Esophagus (tissue), 2 donors: ENCODE measurements at regions not wholly inside any gene's neighbourhood (a gene's known extent, or its start where the extent isn't known, plus 50 kb on each side); places are given as distances from the start of the nearest gene placed in this dataset.
"Not testable (repeated sequence)": the region's sequence is repeated elsewhere in the genome, so short reads cannot be mapped to it uniquely, and the experiment has no call there.

Source experiments
- H3K27ac ChIP-seq, 2 donors: one replicate each; pipeline ENCODE4 v1.5.1; 2013; ENCODE audit warnings: low read depth in 2 of 2, mild to moderate bottlenecking in 2 of 2, inconsistent platforms in 1 of 2, low read length in 1 of 2, moderate library complexity in 1 of 2
- H3K27me3 ChIP-seq, 2 donors: one replicate each; pipeline ENCODE4 v1.6.1; 2013; ENCODE audit warnings: low read length in 2 of 2, control low read depth in 1 of 2, mild to moderate bottlenecking in 1 of 2; ENCODE audit not compliant: insufficient read depth in 2 of 2, control insufficient read depth in 1 of 2
- H3K36me3 ChIP-seq, 2 donors: one replicate each; pipeline ENCODE4 v1.6.1; 2013; ENCODE audit warnings: low read length in 1 of 2; ENCODE audit not compliant: control insufficient read depth in 2 of 2, insufficient read depth in 2 of 2
- H3K4me1 ChIP-seq, 2 donors: one replicate each; pipeline ENCODE4 v1.6.1; 2013; ENCODE audit warnings: low read length in 1 of 2; ENCODE audit not compliant: control insufficient read depth in 2 of 2, insufficient read depth in 2 of 2
- H3K4me3 ChIP-seq, 2 donors: one replicate each; pipeline ENCODE4 v1.5.1; 2013; ENCODE audit warnings: low read length in 2 of 2, mild to moderate bottlenecking in 2 of 2, low read depth in 1 of 2, moderate library complexity in 1 of 2
- H3K9me3 ChIP-seq, 2 donors: one replicate each; pipeline ENCODE4 v1.6.1; 2013; ENCODE audit warnings: mild to moderate bottlenecking in 2 of 2, low read depth in 1 of 2, low read length in 1 of 2, moderate library complexity in 1 of 2; ENCODE audit not compliant: control insufficient read depth in 2 of 2, insufficient read depth in 1 of 2
- WGBS, 2 donors: extraction: QIAGEN DNeasy Blood & Tissue Kit; methylation state at CpG; one replicate each; pipeline ENCODE4 v1.1.7; 2013; 5-methylcytosine and 5-hydroxymethylcytosine counted together
- donor health status: healthy with polysubstance abuse.
- donor health status: Bipolar disorder and iron deficiency.

DNA sequence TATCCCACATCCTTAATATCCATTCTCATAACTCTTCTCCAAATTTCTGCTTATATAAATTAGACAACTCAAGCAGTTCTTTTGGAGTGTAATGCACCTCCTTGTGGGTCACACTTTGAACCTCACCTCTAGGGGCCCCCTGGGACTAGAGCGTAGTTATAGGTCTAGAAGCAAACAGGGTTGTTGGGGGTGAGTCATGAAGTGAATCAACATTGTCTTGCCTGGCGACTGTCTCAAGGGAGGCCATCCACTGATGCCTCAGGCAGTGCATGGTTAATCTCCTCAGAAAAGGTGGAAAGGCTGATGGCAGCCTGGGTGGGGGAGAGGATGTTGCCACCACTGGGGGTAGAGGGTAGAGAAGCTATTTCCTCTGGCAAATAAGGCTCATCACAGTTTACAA lies 129.1 kb downstream of the TNFRSF21 start:
- Histone ChIP-seq H3K9me3 (no peaks in the 10 kb centered on the region), H3K4me1 (peaks cover 0 to 2% of the 10 kb centered on the region in 2 donors), H3K36me3 (no peaks in the 10 kb centered on the region), H3K4me3 (no peak overlapping the region), H3K27ac (no peak overlapping the region), H3K27me3 (no peaks in the 10 kb centered on the region)
- 41 to 64% methylated on average over 2 of the region's 2 CpGs for WGBS, 2 donors

DNA sequence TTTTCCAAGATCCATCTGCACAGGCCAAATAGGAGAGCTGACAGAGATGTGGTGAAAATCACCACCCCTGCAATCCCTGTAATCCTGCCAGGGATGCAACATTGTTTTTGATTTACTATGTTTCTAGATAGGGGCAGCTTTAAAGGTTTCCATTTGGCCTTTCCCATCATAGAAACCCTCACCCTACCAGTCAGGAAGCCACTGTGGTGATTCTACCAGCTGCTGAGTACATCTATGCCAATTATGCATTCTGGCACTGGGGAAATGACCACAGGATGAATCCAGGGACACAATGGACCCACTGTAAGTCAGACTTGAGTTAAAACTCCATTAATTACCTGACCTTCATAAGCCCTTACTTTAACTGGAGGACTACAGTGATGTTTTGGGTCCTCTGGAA lies 130.4 kb downstream of the TNFRSF21 start:
- no peak overlapping the region for H3K4me3 ChIP-seq
- peaks cover 0 to 2% of the 10 kb centered on the region in 2 donors for H3K4me1 ChIP-seq
- no peak overlapping the region for H3K27ac ChIP-seq
- no peaks in the 10 kb centered on the region for H3K27me3 ChIP-seq
- no peaks in the 10 kb centered on the region for H3K36me3 ChIP-seq
- H3K9me3 ChIP-seq, result no peaks in the 10 kb centered on the region

DNA sequence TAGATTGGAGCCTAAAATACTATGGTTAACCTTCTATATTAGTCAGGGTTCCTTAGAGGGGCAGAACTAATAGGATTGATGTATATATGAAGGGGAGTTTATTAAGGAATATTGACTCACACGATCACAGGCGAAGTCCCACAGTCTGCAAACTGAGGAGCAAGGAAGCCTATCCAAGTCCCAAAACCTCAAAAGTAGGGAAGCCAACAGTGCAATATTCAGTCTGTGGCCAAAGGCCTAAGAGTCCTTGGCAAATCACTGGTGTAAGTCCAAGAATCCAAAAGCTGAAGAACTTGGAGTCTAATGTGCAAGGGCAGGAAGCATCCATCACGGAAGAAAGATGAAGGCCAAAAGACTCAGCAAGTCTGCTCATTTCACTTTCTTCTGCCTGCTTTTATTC lies 133.5 kb upstream of the ADGRF1 start:
- H3K4me1 ChIP-seq, result no peaks in the 10 kb centered on the region
- H3K27me3 ChIP-seq, result no peaks in the 10 kb centered on the region
- H3K4me3 ChIP-seq, result no peak overlapping the region
- no peak overlapping the region for H3K27ac ChIP-seq
- 91 to 94% methylated on average over 3 of the region's 3 CpGs for WGBS, 2 donors
- H3K36me3 ChIP-seq, result no peaks in the 10 kb centered on the region
- H3K9me3 ChIP-seq, result no peaks in the 10 kb centered on the region

DNA sequence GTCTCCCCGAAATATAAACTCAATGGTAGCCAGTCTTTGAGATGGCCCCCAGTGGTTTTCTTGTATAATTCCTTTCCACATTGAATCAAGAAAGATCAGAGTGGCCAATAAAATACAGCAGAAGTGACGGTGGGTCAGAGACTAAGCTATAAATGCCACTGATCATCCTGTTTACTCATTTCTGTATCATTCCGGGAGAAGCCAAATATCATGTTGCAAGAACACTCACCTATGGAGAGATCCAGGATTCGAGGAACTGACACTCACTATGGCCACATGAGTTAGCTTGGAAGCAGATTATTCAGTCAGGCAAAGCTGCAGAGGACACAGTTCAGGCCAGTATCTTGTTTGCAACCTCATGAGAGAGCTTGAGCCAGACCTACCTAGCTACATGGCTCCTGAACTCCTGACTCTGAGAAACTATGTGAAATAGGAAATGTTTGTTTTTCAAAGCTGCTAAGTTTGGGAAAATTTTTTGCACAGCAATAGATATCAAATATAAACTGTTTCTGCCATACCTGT lies 132.4 kb upstream of the ADGRF1 start:
- no peaks in the 10 kb centered on the region for H3K27me3 ChIP-seq
- H3K27ac ChIP-seq, result peak overlapping the region in 1 of 2 donors; percentile 28
- 89 to 91% methylated on average over 4 of the region's 4 CpGs for WGBS, 2 donors
- H3K36me3 ChIP-seq, result no peaks in the 10 kb centered on the region
- no peak overlapping the region for H3K4me3 ChIP-seq
- H3K9me3 ChIP-seq, result no peaks in the 10 kb centered on the region
- no peaks in the 10 kb centered on the region for H3K4me1 ChIP-seq

DNA sequence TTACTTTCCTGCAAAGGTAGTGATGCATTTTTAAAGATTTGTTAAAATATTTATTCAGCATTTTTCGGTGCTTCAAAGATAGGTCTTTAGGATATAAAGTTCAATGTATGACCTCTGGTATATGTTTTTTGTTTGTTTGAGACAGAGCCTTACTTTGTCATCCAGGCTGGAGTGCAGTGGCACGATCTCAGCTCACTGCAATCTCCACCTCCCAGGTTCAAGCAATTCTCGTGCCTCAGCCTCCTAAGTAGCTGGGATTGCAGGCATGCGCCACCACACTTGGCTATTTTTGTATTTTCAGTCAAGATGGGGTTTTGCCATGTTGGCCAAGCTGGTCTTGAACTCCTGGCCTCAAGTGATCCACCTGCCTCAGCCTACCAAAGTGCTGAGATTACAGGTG lies 131.9 kb upstream of the ADGRF1 start:
- 88% methylated on average over 4 of the region's 4 CpGs for WGBS, 2 donors
- not testable (repeated sequence) for H3K27ac ChIP-seq, H3K36me3 ChIP-seq, H3K9me3 ChIP-seq, H3K4me3 ChIP-seq, H3K27me3 ChIP-seq, H3K4me1 ChIP-seq

DNA sequence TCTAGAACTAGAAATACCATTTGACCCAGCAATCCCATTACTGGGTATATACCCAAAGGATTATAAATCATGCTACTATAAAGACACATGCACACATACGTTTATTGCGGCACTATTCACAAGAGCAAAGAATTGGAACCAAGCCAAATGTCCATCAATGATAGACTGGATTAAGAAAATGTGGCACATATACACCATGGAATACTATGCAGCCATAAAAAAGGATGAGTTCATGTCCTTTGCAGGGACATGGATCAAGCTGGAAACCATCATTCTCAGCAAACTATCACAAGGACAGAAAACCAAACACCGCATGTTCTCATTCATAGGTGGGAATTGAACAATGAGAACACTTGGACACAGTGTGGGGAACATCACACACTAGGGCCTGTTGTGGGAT lies 131.0 kb upstream of the ADGRF1 start:
- 84 to 92% methylated on average over 3 of the region's 3 CpGs for WGBS, 2 donors

DNA sequence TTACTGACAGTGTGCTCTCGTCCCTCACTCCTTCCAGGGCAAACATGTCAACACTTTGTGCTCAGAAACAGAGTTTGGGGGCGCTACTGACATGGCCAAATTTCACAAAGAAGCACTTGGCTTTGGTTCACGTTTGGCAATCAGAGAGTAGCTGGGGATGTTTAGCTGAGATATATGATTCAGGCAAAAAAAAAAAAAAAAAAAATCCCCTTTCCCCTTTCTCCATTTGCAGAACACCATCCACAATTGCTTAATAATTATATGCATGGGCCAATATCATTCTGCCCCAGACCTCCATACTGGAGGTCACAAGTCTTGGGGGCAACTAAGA lies 128.4 kb upstream of the ADGRF1 start:
- Histone ChIP-seq H3K27me3 (no peaks in the 10 kb centered on the region), H3K4me1 (peaks cover 0 to 2% of the 10 kb centered on the region in 2 donors), H3K36me3 (no peaks in the 10 kb centered on the region), H3K27ac (peak overlapping the region; percentile 48 to 72), H3K4me3 (no peak overlapping the region), H3K9me3 (no peaks in the 10 kb centered on the region)
- WGBS, 2 donors, result 44 to 58% methylated on average over 3 of the region's 3 CpGs

More for the DNA sequence above, 131.0 kb upstream of the ADGRF1 start:
- not testable (repeated sequence) for H3K9me3 ChIP-seq, H3K4me3 ChIP-seq, H3K27me3 ChIP-seq, H3K4me1 ChIP-seq, H3K27ac ChIP-seq, H3K36me3 ChIP-seq

DNA sequence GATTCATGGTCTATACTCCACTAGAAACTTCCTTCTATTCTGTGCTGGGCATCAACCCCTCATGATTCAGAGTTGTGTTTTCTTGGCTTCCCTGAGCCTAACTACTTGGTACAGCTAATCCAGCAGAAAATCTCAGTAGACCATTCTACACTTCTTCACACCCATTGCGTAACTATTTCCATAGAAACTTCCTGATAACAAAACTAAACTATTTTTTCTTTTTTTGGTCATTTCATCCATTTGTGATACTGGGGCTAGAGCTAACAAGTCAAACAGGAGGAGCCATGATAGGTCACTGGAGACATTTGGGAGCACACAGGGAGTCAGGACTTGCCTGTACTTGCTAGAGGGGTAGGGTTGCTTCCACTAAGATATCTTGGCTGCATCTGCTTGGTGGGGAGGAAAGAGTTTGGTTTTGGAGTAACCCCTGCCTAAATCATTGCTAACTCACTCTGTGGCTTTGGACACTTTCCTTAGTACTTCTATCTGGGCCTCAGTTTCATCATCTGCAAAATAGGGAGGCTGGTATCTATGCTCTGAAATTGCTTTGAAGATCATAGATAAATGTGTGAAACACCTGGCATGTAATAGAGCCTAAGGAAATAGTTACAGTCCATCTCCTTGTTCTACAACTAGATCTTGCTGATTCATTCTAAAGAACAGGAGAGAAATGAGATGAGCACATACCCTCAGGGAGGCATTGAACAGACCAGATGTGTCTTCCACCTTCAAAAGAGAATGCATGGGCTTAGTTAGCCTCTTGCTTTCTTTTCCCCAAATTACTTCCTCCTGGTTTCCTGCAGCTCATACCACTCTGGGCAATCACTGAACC lies 127.9 kb upstream of the ADGRF1 start:
- no peaks in the 10 kb centered on the region for H3K9me3 ChIP-seq
- H3K27me3 ChIP-seq, result no peaks in the 10 kb centered on the region
- peaks cover 0 to 2% of the 10 kb centered on the region in 2 donors for H3K4me1 ChIP-seq
- peak overlapping the region; percentile 72 to 75 for H3K27ac ChIP-seq
- no peaks in the 10 kb centered on the region for H3K36me3 ChIP-seq
- 48 to 76% methylated on average over 1 of the region's 1 CpG for WGBS, 2 donors
- no peak overlapping the region for H3K4me3 ChIP-seq

DNA sequence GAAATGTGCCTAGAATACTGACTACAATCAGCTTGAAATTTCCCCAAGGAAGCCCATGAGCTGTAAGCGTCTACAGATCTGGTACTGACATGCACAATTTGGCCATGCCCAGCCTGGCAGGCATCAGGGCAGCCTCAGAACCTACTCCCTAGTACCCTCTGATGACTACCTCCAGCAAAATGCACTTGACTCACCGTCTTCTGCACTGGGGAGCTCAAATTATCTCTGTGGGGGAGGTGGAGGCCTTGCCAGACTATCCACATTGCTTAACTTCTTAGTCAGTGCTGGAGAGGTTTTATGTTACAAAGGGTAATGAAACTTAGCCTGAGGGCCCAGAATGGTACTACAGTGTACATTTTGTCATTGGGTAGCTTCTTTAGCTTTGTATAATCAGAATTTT lies 126.0 kb upstream of the ADGRF1 start:
- 36 to 42% methylated on average over 2 of the region's 2 CpGs for WGBS, 2 donors
- Histone ChIP-seq H3K27ac (peak overlapping the region; percentile 49 to 69), H3K36me3 (no peaks in the 10 kb centered on the region), H3K27me3 (no peaks in the 10 kb centered on the region), H3K4me3 (no peak overlapping the region), H3K4me1 (peaks cover 0 to 2% of the 10 kb centered on the region in 2 donors), H3K9me3 (no peaks in the 10 kb centered on the region)

DNA sequence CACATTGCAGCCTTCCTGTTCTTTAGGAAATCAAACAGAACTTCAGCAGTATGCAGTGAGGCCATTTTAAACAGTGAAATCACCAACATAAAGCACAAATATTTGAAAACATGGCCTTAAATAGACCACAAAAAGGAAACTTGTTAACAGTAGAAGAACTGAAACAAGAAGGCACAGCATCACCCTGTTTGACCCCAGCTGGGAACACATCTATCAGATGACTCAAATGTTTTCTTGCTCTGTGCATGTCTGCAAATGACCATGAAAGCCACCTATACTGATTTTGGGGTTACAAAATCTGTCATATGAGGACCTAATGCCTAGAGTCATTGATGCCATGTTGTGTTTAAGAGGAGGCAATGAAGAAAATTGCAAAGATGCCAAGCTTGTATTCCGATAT lies 123.8 kb upstream of the ADGRF1 start:
- H3K4me3 ChIP-seq, result no peak overlapping the region
- no peaks in the 10 kb centered on the region for H3K27me3 ChIP-seq
- H3K27ac ChIP-seq, result no peak overlapping the region
- H3K4me1 ChIP-seq, result peaks cover 0 to 2% of the 10 kb centered on the region in 2 donors
- 87 to 94% methylated on average over 1 of the region's 1 CpG for WGBS, 2 donors
- H3K36me3 ChIP-seq, result no peaks in the 10 kb centered on the region
- no peaks in the 10 kb centered on the region for H3K9me3 ChIP-seq
